DOHH2 (cell line): ENCODE measurements at regions not wholly inside any gene's neighbourhood (a gene's known extent, or its start where the extent isn't known, plus 50 kb on each side); places are given as distances from the start of the nearest gene placed in this dataset.

Experiments used
- CTCF ChIP-seq: fragments of 200-600 bp; sonication (generic); IDR thresholded peaks from one replicate; pipeline ENCODE4 v1.5.1; 2014; ENCODE audit warnings: antibody characterized with exemption, mild to moderate bottlenecking, low read depth, low read length; ENCODE audit not compliant: poor library complexity, severe bottlenecking
- EZH2phosphoT487 ChIP-seq: fragments of 200-600 bp; sonication (generic); IDR thresholded peaks from 2 replicates; pipeline ENCODE4 v1.6.1; 2017; ENCODE audit warnings: borderline replicate concordance, mild to moderate bottlenecking, antibody characterized with exemption, low read length, moderate library complexity, mixed read lengths

GRCh38 chr18:24799720-24800119, 339.3 kb downstream of the HRH4 start:
- TF ChIP-seq CTCF (no peak), EZH2phosphoT487 (no peak)
